ENCODE measurements at regions not wholly inside any gene's neighbourhood (a gene's known extent, or its start where the extent isn't known, plus 50 kb on each side); places are given as distances from the start of the nearest gene placed in this dataset.

- no peak for DNase-seq
Measured at GRCh38 chr11:131309776-131310175, 60.6 kb upstream of the NTM start.

- DNase-seq: peak; percentile 64
Measured at GRCh38 chr11:131311776-131312514, 58.5 kb upstream of the NTM start.
